Fibroblast of skin of left quadriceps (primary cell): ENCODE measurements at regions not wholly inside any gene's neighbourhood (a gene's known extent, or its start where the extent isn't known, plus 50 kb on each side); places are given as distances from the start of the nearest gene placed in this dataset.

Experiments
- DNase-seq, 2 experiments: peaks; one replicate each; pipeline ENCODE4 v3.0.0-alpha.2; 2013; ENCODE audit warnings: low read depth in 2 of 2

- no peak for DNase-seq
Measured at GRCh38 chr12:124687174-124687902, 119.9 kb upstream of the NCOR2 start.

GRCh38 chr12:124686370-124687173 is 119.2 kb upstream of the NCOR2 start:
- DNase-seq, result no peak

GRCh38 chr12:124685689-124686369 is 118.4 kb upstream of the NCOR2 start:
- DNase-seq, result no peak

GRCh38 chr12:124684971-124685688 is 117.7 kb upstream of the NCOR2 start:
- DNase-seq, result peak in 1 of 2 experiments; percentile 67

- DNase-seq, result no peak
Measured at GRCh38 chr12:124684496-124684895, 117.1 kb upstream of the NCOR2 start.

GRCh38 chr12:124683152-124684124 is 116.0 kb upstream of the NCOR2 start:
- no peak for DNase-seq

GRCh38 chr12:124682425-124683151 is 115.2 kb upstream of the NCOR2 start:
- no peak for DNase-seq

GRCh38 chr12:124681779-124682391 is 114.5 kb upstream of the NCOR2 start:
- DNase-seq, result no peak

GRCh38 chr12:124680863-124681778 is 113.7 kb upstream of the NCOR2 start:
- DNase-seq, result peak; percentile 74 to 75

GRCh38 chr12:124679533-124680371 is 112.3 kb upstream of the NCOR2 start:
- DNase-seq, result no peak

- no peak for DNase-seq
Measured at GRCh38 chr12:124679047-124679446, 111.6 kb upstream of the NCOR2 start.

- no peak for DNase-seq
Measured at GRCh38 chr12:124678421-124678893, 111.0 kb upstream of the NCOR2 start.

GRCh38 chr12:124677552-124678356 is 110.3 kb upstream of the NCOR2 start:
- DNase-seq, result no peak

GRCh38 chr12:124676714-124677462 is 109.5 kb upstream of the NCOR2 start:
- DNase-seq, result no peak

GRCh38 chr12:124675881-124676713 is 108.7 kb upstream of the NCOR2 start:
- DNase-seq, result no peak
